ENCODE measurements at regions not wholly inside any gene's neighbourhood (a gene's known extent, or its start where the extent isn't known, plus 50 kb on each side); places are given as distances from the start of the nearest gene placed in this dataset.

DNA sequence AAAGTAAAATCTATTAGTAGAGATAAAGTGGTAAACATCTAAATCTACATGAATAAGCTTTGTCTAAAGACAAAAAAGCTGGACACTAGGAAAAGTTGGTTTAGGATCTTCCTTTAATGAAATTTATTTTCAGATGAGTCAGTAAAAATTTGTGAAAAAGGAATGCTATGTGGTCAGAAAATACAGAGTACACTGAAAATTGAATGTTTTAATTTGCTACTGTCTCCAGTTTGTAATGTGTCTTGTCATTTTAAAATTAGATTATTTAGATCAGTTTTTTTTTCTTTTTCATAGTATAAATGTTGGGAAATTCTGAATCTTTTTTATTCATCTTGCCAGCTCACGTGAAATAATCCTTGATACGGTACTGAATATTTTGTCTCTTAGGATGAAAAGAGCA is 56.9 kb downstream of the SLITRK6 start:
- no peak for DNase-seq (ENCODE audit: low spot score)

DNA sequence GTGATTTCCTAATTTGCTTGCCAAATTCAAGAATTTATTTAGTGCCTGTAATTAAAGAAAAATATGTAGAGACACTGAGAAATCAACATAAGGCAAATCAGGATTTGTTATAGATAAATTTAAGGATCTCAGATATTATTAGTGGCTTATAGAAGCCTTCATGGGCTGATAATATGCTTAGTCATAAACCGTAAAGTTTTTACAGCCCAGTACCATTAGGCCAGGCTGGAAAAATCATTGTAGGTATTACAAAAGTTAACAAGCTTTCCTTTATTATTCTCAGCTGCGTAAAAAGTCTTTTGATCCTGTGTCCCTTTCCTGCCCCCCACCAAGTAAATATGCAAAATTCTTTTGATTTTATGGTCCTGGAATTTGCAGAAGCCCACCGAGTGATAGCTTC is 58.2 kb downstream of the SLITRK6 start:
- DNase-seq (ENCODE audit: low spot score), result no peak

DNA sequence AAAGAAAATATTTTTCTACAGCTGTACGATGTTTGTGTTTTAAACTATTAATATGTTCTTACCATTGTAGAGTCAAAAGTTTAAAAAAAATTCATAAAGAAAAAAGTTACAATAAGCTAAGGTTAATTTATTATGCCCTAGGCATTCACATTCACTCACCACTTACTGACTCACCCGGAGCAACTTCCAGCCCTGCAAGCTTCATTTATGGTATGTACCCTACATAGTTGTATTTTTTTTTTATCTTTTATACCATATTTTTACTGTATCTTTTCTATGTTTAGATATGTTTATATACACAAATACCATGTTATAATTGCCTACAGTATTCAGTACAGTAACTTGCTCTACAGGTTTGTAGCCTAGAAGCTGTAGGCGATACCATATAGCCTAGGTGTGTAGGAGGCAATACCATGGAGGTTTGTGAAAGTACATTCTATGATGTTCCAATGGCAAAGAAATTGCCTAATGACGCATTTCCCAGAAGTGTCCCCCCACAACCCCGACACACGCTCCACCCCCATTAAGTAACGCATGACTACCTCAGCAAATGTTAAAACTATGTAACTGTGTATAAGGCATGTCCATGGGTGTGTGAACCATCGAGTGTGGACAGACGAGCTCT is 60.4 kb downstream of the SLITRK6 start:
- no peak for DNase-seq (ENCODE audit: low spot score)

GRCh38 chr13:85737952-85738351 is 61.3 kb downstream of the SLITRK6 start:
- no peak for DNase-seq (ENCODE audit: low spot score)

DNA sequence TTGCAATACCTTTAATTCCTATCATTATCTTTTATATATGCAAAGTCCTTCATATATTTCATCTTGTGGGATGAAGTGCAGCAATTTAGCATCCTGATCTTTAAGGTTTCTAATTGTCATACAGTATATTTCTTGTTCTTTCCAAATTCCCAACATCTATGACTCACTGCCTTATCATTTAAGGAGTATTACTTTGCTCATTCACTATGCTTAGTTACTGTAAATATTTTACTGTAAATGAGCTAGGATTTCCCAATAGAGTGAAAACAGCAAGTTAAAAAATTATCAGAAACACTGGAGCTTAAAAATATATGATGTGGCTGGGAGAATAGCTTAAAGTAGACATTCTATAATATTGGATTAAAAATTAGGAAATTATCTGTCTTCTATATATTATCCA is 69.9 kb downstream of the SLITRK6 start:
- DNase-seq (ENCODE audit: low spot score), result no peak

GRCh38 chr13:85728811-85729210 is 70.4 kb downstream of the SLITRK6 start:
- no peak for DNase-seq (ENCODE audit: low spot score)

- DNase-seq (ENCODE audit: low spot score), result no peak
These were observed 73.8 kb downstream of the SLITRK6 start for GRCh38 chr13:85725433-85725832.

- DNase-seq (ENCODE audit: low spot score), result no peak
These were observed 74.4 kb downstream of the SLITRK6 start for GRCh38 chr13:85724546-85725432.

DNA sequence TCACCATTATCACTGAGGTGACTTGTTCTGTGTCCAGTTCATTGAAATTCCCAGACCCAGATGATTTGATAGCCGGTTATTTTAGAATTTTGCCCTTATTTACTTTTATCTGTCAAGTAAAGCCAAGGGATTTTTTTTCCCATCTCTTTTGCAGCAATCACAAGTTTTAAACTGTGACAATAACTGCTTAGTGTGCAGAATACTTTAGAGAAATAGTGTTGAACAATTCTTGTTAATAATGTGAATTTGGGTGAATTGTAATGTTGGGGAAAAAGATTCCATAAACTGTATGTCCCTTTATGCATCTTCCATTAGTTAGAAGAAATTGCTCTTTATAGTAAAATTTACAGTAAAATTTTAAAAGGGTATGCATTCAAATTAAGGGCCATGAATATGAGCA is 79.5 kb downstream of the SLITRK6 start:
- no peak for DNase-seq (ENCODE audit: low spot score)

DNA sequence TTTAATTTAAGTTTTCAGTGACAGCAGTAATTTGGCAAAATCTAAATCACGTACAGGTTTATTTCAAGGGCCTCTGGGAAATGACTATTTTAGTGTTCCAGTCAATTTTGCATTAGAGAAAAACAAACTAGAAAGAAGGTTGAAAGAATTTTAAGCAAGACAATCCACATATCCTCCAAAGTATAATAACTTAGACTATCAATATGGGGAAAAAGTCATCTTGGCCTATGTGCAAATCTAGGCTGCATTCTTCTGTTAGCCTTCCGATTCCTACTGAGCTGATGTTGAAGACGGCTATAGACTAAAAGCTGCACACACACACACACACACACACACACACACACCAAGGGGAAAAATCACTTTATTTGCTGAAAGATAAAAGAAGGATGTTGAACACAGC is 81.3 kb downstream of the SLITRK6 start:
- DNase-seq (ENCODE audit: low spot score), result no peak

DNA sequence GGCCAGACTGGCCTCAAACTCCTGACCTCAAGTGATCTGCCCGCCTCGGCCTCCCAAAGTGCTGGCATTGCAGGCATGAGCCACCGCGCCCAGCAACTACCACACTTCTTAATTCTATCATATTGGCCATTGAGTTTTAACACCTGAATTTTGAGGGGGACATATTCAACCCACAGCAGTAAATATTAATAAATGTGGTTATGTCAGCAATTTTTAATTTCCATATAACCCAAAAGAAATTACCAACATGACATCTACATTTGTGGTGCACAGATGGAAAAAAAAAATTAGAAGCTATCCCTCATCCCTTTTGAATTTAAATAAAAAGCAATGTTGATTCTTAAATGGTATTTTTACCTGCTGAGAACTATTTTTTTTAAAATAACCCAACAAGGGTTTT is 88.7 kb downstream of the SLITRK6 start:
- no peak for DNase-seq (ENCODE audit: low spot score)

DNA sequence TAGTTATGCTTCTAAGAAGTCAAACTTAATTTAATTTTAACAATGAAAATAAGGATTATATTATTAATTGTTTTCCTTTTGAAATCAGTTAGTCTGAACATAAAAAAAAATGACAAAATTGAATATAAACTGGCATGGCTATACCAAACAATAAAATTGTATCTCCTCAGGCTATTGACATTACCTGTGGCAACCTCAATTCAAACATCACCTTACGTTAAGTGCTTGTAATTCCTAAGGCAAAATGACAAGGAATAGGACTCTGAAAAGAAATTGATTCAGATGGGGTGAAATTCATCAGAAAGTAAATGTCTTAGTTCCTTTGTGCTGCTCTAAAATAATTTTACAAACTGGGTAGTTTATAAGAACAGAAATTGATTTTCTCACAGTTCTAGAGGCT is 89.5 kb downstream of the SLITRK6 start:
- DNase-seq (ENCODE audit: low spot score), result no peak

DNA sequence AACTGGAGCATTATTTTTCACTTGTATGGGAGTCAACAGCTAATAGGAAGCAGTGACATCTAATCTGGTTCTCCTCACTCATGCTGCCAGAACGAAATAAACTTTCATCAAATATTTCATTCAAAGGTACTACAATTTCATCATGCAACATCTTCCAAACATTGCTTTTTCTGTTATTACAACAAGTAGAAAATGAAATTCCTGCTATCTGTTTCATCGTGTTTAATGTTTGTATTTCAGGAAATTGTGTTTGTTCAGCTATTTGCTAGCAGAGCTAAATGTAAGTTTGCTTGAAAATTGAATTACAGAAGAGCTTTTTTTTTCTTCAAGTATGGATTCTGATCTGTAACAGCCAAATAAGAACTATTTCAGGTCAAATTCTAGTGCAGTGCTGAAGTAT is 90.1 kb downstream of the SLITRK6 start:
- no peak for DNase-seq (ENCODE audit: low spot score)

DNA sequence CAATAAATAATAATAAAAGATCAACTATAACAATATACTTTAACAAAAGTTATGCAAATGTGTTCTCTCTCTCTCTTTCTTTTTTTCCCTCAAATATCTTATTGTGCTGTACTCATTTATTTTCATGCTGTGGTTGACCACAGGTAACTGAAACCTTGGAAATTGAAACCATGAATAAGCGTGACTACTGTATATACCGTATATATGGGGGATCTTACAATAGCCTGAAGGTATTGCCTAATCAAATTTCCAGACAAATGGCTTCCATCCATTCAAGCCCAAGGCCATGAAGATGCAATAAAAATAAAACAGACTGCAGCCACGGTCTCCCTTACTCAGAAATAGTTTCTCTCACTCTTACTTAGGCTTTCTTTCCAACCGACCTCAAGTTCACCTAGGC is 98.3 kb downstream of the SLITRK6 start:
- no peak for DNase-seq (ENCODE audit: low spot score)

DNA sequence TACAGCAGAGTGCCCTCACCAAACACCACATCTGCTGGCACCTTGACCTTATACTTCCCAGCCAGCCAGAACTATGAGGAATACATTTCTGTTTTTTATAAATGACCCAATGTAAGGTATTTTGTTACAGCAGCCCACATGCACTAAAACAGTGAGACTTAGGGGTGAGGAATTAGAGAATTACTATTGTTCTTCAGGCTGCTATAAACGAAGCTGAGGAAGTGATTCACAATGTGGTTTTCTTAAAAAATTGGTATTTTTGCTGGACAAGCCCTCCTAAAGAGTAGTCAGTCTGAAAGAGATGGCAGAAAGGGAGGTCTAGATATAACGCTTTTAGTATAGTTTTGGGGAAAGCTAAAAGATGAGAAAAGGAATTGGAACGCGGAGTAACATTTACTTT is 101.0 kb downstream of the SLITRK6 start:
- DNase-seq (ENCODE audit: low spot score), result no peak

DNA sequence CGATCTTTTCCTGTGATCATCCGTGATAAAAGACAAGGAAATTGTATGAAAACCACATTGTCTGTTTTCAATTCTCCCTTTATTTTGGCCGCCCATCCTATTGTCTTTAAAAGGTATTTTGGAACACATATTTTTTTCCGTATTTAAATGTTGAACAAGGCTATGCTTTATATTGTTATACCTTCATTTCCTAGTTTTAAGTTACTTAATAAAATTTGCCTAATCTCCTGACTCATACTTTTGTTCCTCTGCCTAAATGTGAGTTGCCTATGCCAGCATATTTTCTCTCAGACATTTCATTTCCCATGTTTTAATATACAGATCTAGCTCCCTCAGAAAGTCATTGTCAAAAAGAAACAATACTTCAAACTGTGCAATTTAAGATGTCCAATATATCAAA is 104.2 kb downstream of the SLITRK6 start:
- DNase-seq (ENCODE audit: low spot score), result no peak

GRCh38 chr13:85693889-85694511 is 105.2 kb downstream of the SLITRK6 start:
- peak; percentile 44 for DNase-seq (ENCODE audit: low spot score)

- no peak for DNase-seq (ENCODE audit: low spot score)
These were observed 108.9 kb downstream of the SLITRK6 start for GRCh38 chr13:85690368-85690767.

DNA sequence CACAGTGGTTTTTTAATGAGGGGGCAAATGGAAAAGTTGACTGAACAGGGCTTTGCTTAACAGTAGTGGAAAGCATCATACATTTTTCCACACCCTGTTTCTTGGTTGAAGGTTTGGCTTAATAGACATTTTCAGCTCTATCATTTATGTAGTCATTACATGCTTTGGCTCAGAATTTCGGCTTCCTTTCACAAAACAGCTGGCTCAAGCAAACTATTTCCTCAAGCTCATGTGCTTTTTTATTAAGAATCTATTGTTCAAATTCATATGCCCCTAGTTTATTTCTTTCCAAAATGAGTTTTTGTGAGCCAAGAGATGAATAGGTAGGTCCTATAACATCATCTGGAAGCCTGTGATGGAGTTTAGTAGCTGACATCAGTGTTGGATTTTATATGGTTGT is 113.8 kb downstream of the SLITRK6 start:
- DNase-seq (ENCODE audit: low spot score), result no peak

DNA sequence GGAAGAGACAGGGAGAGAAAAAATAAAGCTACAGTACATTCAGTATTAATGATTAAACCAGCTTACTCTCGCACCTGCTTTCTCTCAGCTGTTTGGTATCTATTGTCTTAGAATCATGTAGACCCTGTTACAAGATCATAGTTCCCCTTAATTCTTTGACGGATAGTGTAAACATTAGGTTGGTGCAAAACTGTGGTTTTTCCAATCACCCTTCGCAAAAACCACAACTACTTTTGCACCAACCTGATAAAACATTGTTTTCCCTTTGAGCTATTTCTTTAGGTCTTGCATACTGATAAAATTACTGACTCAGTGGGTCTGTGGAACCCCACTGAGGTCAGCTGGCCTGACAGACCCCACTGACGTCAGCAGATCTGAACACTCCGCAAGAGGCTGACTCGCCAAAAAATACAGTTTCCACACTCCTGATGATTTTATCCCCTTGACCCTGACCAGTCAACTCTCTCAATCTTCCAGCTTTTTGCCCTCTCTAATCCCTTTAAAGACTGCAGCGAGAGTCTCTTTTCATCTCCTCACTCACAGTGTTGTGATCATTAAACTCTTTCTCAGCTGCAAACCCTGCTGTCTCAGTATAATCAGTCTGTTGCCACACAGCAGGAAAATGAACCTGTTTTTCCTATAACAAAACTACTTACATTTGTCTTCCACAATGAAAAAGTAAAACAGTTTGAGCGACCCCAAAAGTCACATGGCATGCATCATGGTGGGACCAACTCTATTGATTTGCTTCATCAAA is 123.9 kb downstream of the SLITRK6 start:
- no peak for DNase-seq (ENCODE audit: low spot score)

- DNase-seq (ENCODE audit: low spot score), result no peak
These were observed 127.9 kb downstream of the SLITRK6 start for GRCh38 chr13:85671336-85671735.

DNA sequence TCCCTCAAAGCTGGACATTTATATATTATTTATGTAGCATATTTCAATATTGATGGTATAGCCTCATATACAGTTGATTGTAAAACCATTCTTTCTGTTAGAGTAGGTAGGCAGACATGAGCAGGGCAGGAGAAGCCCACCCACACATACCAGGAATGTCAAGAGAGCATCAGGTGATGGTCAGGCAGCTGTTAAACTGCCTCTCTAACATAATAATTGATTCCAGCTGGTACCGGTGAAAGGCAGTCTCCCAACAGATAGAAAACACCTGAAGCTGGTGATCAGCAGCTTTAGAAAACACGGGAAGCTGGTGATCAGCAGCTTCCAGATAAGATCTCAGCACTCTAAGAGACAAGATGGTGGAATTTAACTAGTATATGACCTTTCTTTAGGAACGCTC is 132.9 kb downstream of the SLITRK6 start:
- no peak for DNase-seq (ENCODE audit: low spot score)

Data from A172 (cell line).